GM19328 (cell line): ENCODE measurements at regions not wholly inside any gene's neighbourhood (a gene's known extent, or its start where the extent isn't known, plus 50 kb on each side); places are given as distances from the start of the nearest gene placed in this dataset.
"Not testable (repeated sequence)": the region's sequence is repeated elsewhere in the genome, so short reads cannot be mapped to it uniquely, and the experiment has no call there.

Experiments
- ATAC-seq: cut with Tn5 transposase; IDR thresholded peaks from one replicate; pipeline ENCODE4 v1.9.1; 2021; ENCODE audit warnings: mild to moderate bottlenecking, moderate library complexity; ENCODE audit not compliant: unreplicated experiment

DNA sequence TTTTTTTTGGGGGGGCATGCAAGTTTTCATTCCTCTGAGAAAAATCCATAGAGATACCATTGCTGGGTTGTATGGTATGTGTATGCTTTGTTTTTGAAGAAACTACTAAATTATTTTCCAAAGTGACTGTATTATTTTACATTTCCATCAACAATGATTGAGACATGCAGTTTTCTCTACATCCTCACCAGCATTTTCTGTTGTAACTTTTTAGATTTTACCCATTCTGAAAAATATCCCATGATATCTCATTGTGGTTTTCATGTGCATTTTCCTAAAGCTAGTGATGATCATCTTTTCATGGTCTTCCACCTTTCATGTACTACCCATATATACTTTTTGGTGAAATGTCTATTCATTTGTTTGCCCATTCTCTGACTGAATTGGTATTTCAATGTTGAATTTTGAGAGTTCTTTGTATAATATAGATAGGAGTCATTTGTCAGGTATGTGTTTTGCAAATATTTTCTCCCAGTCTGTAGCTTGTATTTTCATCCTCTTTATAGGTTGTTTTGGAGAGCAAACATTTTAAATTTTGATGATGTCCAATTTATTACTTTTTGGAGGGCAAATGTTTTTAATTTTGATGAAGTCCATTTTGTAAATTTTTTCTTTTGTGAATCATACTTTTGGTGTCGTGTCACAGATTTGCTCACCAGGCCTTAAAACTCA lies 827.5 kb upstream of the CITED2 start:
- ATAC-seq: no peak

DNA sequence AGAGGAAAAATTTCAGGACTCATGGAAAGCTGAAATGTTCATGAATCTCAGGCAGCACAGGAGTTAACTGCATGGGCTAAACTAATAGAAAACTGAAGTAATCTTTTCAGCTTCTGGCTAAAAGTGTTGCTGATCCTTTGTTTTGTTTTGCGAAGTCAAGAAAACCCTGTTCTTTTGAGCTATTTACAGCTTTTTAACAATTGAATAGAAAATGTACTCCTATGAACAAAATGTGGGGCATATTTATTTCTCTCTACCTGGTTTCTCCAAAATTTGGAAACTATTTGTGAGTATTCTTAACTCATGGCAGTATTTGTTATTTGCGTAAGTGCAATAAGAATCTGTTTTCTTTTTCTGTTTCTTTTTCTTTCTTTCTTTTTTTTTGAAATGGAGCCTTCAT lies 818.8 kb upstream of the CITED2 start:
- ATAC-seq: no peak

DNA sequence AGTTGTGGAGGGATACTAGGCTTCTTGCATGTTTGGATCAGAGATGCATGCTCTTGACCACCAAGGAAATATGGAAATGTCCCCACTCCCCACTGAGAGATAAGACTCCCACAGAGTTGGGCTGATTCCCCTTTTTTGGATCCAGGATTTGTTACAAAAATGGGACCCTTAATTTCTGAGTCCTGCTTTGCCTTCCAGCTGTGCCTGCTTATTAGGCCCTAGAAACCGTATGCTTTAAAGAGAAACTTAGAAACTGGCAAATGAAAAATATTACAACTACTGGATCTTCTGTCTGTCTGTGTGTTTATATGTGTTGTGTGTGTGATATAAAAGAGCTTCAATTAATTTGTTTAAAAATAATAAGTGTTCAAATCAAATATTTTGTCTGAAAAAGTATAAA lies 817.6 kb upstream of the CITED2 start:
- ATAC-seq: no peak

GRCh38 chr6:140189263-140189662 lies 814.8 kb upstream of the CITED2 start:
- not testable (repeated sequence) for ATAC-seq

DNA sequence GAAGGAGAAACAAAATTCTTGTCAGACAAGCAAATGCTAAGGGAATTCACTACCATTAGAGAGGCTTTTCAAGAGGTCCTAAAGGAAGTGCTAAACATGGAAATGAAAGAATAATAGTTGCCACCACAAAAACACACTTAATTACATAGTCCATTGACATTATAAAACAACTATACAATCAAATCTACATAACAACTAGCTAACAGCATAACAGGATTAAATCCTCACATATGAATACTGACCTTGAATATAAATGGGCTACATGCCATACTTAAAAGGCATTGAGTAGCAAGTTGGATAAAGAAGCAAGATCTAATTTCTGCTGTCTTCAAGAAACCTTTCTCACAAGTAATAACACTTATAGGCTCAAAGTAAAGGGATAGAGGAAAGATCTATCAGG lies 811.5 kb upstream of the CITED2 start:
- ATAC-seq: no peak

GRCh38 chr6:140183881-140184280 lies 809.4 kb upstream of the CITED2 start:
- ATAC-seq: no peak

GRCh38 chr6:140182821-140183220 lies 808.4 kb upstream of the CITED2 start:
- no peak for ATAC-seq

- no peak for ATAC-seq
Measured at GRCh38 chr6:140181876-140182275, 807.4 kb upstream of the CITED2 start.

- ATAC-seq: no peak
Measured at GRCh38 chr6:140180306-140180705, 805.9 kb upstream of the CITED2 start.

DNA sequence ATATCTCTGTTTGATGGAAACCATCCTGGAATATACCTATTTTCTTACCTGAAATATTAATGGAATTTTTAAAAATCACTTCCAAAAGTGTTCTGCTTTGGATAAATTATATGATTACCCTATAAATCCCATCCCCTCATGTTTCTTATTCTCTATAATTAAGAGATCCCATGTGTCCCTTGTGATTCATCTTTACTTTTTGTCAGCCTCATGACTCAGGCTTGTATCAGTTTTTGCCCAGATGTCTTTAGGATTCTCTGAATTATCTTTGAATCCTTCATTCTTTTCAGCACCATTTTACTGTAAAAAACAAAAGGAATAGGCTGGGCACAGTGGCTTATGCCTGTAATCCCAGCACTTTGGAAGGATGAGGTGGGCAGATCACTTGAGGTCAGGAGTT lies 804.5 kb upstream of the CITED2 start:
- ATAC-seq: no peak

DNA sequence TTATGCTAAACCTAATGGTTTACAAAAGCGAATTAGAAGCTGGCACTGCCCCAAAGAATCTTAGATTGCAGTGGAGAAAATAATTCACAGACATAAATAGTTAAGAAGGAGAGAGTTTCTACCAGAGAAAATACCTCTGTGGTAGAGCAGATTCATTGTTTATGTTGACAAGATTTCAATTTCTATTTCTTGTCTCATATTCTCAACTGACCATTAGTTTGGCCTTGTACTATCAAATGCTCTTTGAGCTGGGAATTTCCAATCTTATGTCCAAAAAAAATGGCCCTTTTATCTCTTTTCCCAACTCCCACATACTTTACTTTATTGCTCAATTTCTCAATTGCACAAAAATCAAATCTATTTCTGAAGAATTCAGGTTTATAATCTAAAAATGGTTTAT lies 804.1 kb upstream of the CITED2 start:
- no peak for ATAC-seq

GRCh38 chr6:140176306-140176705 lies 801.9 kb upstream of the CITED2 start:
- no peak for ATAC-seq

GRCh38 chr6:140175486-140175885 lies 801.0 kb upstream of the CITED2 start:
- ATAC-seq: no peak

DNA sequence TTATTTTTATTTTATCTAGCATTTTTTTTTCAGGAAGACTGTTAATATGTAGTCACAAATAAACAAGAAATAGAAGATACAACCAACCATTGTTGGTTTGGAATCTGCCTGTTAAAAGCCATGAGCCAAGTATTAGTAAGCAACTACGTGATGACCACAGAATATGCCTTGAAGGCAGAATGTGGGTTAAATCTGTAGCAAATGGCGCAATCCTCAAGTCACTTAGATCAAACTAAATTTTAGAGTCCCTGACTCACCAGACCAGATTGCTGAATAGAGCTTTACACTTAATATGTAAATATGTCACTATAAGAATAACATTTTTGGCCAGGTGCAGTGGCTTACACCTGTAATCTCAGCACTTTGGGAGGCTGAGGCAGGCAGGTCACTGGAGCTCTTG lies 800.1 kb upstream of the CITED2 start:
- ATAC-seq: no peak

GRCh38 chr6:140168365-140168764 lies 793.9 kb upstream of the CITED2 start:
- ATAC-seq: no peak

GRCh38 chr6:140160909-140161308 lies 786.5 kb upstream of the CITED2 start:
- ATAC-seq: no peak

GRCh38 chr6:140160494-140160893 lies 786.0 kb upstream of the CITED2 start:
- ATAC-seq: no peak

DNA sequence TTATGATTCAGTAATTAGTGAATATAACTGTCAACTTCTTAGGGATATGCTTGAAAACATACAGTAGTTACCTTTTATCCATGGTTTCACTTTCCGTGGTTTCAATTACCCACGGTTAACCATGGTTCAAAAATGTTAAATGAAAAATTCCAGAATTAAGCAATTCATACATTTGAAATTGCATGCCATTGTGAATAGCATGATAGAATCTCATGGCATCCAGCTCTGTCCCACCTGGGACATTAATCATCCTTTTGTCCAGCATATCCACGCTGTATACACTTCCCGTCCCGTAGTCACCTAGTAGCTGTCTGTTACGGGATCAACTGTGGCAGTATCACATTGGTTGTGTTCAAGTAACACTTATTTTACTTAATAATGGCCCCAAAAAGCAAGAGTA lies 781.7 kb upstream of the CITED2 start:
- ATAC-seq: no peak

DNA sequence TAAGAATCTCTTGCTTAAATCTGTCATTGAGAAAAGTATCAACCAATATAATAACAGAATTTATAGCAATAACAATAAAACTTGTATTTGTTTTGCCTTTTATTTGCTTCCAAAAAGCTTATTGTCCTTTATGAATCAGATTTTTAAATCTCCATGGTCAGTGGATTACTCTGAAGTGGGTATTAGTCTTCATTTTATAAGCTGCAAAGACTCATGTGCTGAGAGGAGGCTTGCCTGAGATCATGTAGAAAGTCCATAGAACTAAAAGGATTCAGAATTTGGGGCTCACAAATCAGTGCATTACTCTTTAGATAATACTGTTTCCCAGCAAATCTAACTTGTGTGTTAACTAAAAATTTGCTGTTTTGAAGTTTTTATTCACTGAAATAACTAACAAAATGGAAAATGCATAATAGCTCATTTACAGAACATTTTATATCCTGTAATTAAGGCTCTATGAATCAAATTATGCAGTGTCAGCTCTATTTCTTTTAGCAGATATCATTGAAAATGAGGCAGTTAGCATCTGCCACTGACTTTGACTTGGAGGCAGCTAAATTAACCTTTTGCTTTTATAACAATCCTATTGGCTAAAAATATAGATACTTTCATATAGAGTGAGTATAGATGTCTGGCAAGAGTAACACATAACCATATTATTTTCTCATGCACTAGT lies 781.1 kb upstream of the CITED2 start:
- no peak for ATAC-seq

DNA sequence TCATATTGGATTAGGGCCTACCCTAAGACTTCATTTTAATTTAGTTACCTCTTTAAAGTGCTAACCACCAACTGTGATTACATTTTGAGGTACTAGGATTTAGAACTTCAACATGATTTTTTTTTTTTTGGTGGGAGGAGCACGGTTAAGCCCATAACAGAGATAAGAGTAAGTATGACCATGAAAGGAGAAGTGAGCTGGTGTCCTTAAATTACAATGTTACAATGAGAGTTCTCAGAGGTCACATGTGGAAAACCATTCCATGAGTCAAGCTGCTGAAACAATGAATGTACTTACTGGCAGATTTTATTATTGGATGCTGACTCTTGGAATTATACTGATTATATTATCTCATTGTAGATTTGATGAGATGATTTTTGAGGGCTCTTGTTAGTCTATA lies 779.3 kb upstream of the CITED2 start:
- no peak for ATAC-seq

GRCh38 chr6:140147825-140148814 lies 773.7 kb upstream of the CITED2 start:
- ATAC-seq: not testable (repeated sequence)

DNA sequence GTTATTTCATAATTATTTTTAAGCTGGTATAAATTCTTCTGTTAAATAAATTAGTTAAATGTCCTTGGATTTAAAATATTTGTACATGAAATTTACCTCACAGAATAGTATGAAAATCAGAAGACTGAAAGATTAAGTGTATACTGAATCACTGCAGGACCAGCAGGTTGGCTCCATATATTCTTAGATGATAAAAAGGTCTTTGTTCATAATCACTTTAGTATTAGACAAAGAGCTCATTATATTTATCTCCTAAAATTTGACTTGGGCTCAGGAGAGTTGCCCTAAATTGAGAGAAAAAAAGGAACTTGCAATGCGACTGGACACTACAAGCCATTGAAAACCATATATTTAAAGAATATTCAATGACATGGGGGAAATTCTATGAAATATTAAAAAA lies 766.4 kb upstream of the CITED2 start:
- ATAC-seq: no peak
